Smooth muscle cell (in vitro differentiated cells): ENCODE measurements at regions not wholly inside any gene's neighbourhood (a gene's known extent, or its start where the extent isn't known, plus 50 kb on each side); places are given as distances from the start of the nearest gene placed in this dataset.

Source experiments
- DNase-seq: peaks from one replicate; lab custom pipeline; 2025; ENCODE audit not compliant: unreplicated experiment; lab: John Stamatoyannopoulos, UW
- H2AFZ ChIP-seq: fragments of 200-600 bp; sonication (generic); 2 replicates; pipeline ENCODE4 v1.6.0; 2016; ENCODE audit warnings: antibody characterized with exemption, low read depth, mild to moderate bottlenecking
- H3F3A ChIP-seq: fragments of 200-600 bp; sonication (generic); 2 replicates; pipeline ENCODE4 v1.6.0; 2017; ENCODE audit warnings: antibody characterized with exemption, low read depth
- H3K27ac ChIP-seq: fragments of 200-600 bp; sonication (generic); 2 replicates; pipeline ENCODE4 v1.5.1; 2016; ENCODE audit warnings: low read depth, mild to moderate bottlenecking
- H3K27me3 ChIP-seq: fragments of 200-600 bp; sonication (generic); 2 replicates; pipeline ENCODE4 v1.6.1; 2016; ENCODE audit warnings: low read depth, mild to moderate bottlenecking
- H3K36me3 ChIP-seq: fragments of 200-600 bp; sonication (generic); 2 replicates; pipeline ENCODE4 v1.5.1; 2016; ENCODE audit warnings: low read depth
- H3K4me1 ChIP-seq: fragments of 200-600 bp; sonication (generic); 2 replicates; pipeline ENCODE4 v1.5.1; 2016; ENCODE audit warnings: low read depth
- H3K4me2 ChIP-seq: fragments of 200-600 bp; sonication (generic); 2 replicates; pipeline ENCODE4 v1.6.0; 2016; ENCODE audit warnings: mild to moderate bottlenecking
- H3K4me3 ChIP-seq: fragments of 200-600 bp; sonication (generic); 2 replicates; pipeline ENCODE4 v1.5.1; 2016; ENCODE audit warnings: mild to moderate bottlenecking
- H3K79me2 ChIP-seq: fragments of 200-600 bp; sonication (generic); 2 replicates; pipeline ENCODE4 v1.6.0; 2016; ENCODE audit warnings: low read depth, mild to moderate bottlenecking
- H3K9ac ChIP-seq: fragments of 200-600 bp; sonication (generic); 2 replicates; pipeline ENCODE4 v1.6.0; 2016; ENCODE audit warnings: low read depth
- H3K9me3 ChIP-seq: fragments of 200-600 bp; sonication (generic); replicated peaks from 2 replicates; pipeline ENCODE4 v1.5.1; 2016; ENCODE audit warnings: low read depth
- H4K20me1 ChIP-seq: fragments of 200-600 bp; sonication (generic); 2 replicates; pipeline ENCODE4 v1.6.0; 2016; ENCODE audit warnings: low read depth
- WGBS: methylation state at CpG from one replicate; pipeline ENCODE4 v1.1.7; 2016; ENCODE audit warnings: low lambda C conversion rate; 5-methylcytosine and 5-hydroxymethylcytosine counted together
- TF ChIP-seq, protein P1 (sequence below): fragments of 200-600 bp; sonication (generic); IDR thresholded peaks from 2 replicates; pipeline ENCODE4 v1.5.1; 2017; ENCODE audit warnings: borderline replicate concordance, mild to moderate bottlenecking, antibody characterized with exemption; ENCODE audit not compliant: insufficient read depth, poor library complexity, severe bottlenecking

DNA sequence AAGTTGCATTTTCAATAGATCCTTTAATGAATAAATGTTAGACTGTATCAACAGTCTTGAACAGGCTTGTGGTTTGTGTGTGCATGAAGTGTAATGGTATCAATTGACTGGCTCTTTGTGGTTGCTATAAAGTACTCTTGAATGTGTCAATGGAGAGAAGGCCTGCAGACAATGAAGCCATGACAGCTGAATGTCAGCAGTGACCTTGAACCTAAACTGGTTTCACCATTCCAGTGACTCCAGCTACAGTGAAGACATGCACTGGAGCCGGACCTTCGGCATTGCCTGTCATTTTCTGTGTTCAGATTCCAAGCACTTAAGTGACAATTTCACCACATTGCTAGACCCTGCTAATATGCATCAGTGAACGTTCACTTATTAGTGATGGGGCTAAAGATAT, 276.0 kb upstream of the TMEM161B start:
- WGBS: 93% methylated on average over 3 of the region's 3 CpGs
- no peak overlapping the region for H3K9ac ChIP-seq

DNA sequence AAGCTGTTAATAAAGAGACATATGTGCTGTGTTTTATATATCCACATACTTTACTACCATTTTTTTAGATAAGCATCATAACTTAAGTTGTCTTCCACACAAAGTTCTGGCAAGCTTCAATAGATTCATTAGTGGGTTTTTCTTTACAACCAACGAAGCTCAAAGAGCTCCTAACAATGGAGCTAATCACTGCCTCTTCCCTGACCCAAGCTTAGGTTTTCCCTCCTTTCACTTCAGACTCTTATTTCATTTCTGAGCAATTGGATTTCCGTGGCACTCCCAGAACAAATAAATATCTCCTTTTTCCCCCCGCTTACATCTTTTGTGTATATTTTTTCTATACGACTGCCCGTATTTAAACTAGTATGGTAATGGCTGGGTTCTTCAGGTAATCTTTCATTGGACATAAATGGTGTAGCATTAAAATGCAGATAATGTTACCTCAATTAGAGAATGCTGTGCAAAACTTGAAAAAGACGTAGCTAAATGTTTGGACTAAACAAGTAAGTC, 275.5 kb upstream of the TMEM161B start:
- Histone ChIP-seq H4K20me1 (no peaks in the 10 kb centered on the region), H3F3A (no peaks in the 10 kb centered on the region), H3K4me1 (peaks cover 43% of the 10 kb centered on the region), H2AFZ (no peak overlapping the region), H3K36me3 (no peaks in the 10 kb centered on the region), H3K27me3 (peaks cover 17% of the 10 kb centered on the region), H3K27ac (no peak overlapping the region), H3K4me3 (no peak overlapping the region), H3K4me2 (no peak overlapping the region), H3K9ac (no peak overlapping the region), H3K9me3 (no peaks in the 10 kb centered on the region), H3K79me2 (no peaks in the 10 kb centered on the region)
- TF ChIP-seq, protein P1, sequence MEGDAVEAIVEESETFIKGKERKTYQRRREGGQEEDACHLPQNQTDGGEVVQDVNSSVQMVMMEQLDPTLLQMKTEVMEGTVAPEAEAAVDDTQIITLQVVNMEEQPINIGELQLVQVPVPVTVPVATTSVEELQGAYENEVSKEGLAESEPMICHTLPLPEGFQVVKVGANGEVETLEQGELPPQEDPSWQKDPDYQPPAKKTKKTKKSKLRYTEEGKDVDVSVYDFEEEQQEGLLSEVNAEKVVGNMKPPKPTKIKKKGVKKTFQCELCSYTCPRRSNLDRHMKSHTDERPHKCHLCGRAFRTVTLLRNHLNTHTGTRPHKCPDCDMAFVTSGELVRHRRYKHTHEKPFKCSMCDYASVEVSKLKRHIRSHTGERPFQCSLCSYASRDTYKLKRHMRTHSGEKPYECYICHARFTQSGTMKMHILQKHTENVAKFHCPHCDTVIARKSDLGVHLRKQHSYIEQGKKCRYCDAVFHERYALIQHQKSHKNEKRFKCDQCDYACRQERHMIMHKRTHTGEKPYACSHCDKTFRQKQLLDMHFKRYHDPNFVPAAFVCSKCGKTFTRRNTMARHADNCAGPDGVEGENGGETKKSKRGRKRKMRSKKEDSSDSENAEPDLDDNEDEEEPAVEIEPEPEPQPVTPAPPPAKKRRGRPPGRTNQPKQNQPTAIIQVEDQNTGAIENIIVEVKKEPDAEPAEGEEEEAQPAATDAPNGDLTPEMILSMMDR: no peak
- WGBS: 89% methylated on average over 6 of the region's 6 CpGs
- no peak for DNase-seq

More for the DNA sequence above, 276.0 kb upstream of the TMEM161B start:
- Histone ChIP-seq H4K20me1 (no peaks in the 10 kb centered on the region), H3K4me1 (peaks cover 40% of the 10 kb centered on the region), H3K9me3 (no peaks in the 10 kb centered on the region), H2AFZ (no peak overlapping the region), H3K4me2 (no peak overlapping the region), H3K4me3 (no peak overlapping the region), H3F3A (no peaks in the 10 kb centered on the region), H3K36me3 (no peaks in the 10 kb centered on the region), H3K27me3 (peaks cover 17% of the 10 kb centered on the region), H3K79me2 (no peaks in the 10 kb centered on the region), H3K27ac (no peak overlapping the region)
- no peak for DNase-seq
- TF ChIP-seq, protein P1: no peak

DNA sequence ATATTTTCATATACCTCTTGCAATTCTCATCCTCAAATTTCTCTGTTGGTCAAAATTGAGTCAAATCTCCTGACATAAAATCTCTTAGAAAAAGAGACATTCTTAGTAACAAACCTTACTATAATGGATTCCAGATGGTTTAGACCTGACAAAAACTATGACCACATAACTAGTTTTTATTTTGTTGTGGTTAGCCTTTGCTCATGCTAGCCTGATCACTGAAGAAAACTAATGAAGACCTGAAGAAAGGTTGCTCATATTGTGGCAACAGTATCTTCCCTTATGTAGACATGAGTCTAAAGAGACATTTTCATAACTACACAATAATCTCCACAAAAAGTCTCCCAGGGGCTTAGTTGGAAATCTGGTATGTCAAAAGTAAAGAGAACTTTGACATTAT, 274.1 kb upstream of the TMEM161B start:
- no peak overlapping the region for H3K4me3 ChIP-seq
- no peak overlapping the region for H2AFZ ChIP-seq
- H3K27ac ChIP-seq: no peak overlapping the region
- no peaks in the 10 kb centered on the region for H3K79me2 ChIP-seq
- TF ChIP-seq, protein P1: no peak
- H3K27me3 ChIP-seq: peaks cover 18% of the 10 kb centered on the region
- H4K20me1 ChIP-seq: no peaks in the 10 kb centered on the region
- no peaks in the 10 kb centered on the region for H3F3A ChIP-seq
- no peaks in the 10 kb centered on the region for H3K9me3 ChIP-seq
- no peaks in the 10 kb centered on the region for H3K36me3 ChIP-seq
- H3K4me2 ChIP-seq: no peak overlapping the region
- H3K4me1 ChIP-seq: peaks cover 42% of the 10 kb centered on the region
- no peak for DNase-seq
- no peak overlapping the region for H3K9ac ChIP-seq

DNA sequence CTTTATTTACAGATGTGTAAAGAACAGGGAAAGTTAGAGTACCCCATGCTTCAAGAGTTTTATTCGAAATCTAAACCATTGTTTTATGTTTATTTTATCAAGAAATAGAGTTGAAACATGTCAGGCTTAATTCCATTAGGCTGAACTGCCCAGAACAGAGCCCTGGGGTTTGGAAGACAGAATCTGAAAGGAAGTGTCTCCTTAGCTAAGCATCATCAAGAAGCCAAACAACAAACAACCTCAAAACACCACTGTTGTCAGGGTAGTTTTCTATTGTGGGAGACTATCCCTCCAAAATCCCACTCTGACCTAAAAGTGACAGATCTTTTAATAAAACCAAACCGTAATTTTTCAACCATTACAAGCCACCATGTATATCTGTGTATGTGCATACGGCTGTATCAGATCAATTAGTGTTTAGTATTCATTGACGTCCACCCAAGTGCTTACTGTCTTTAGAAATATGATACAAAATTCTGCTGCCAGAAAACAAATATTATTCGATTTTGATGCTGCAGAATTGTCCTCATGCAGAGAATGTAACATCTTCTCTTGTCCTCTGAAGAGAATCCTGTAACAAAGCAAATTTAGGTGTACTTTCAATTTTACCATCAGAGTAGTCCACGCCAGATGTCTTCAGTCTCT, 271.9 kb upstream of the TMEM161B start:
- Histone ChIP-seq H3K4me1 (peaks cover 39% of the 10 kb centered on the region), H3K36me3 (no peaks in the 10 kb centered on the region), H2AFZ (no peak overlapping the region), H3K79me2 (no peaks in the 10 kb centered on the region), H3K27me3 (peaks cover 24% of the 10 kb centered on the region), H4K20me1 (no peaks in the 10 kb centered on the region), H3F3A (no peaks in the 10 kb centered on the region), H3K9me3 (no peaks in the 10 kb centered on the region), H3K4me2 (no peak overlapping the region), H3K27ac (no peak overlapping the region), H3K4me3 (no peak overlapping the region), H3K9ac (no peak overlapping the region)
- WGBS: 86% methylated on average over 6 of the region's 6 CpGs
- TF ChIP-seq, protein P1: no peak
- no peak for DNase-seq
